IMR-90 (cell line): ENCODE measurements at regions not wholly inside any gene's neighbourhood (a gene's known extent, or its start where the extent isn't known, plus 50 kb on each side); places are given as distances from the start of the nearest gene placed in this dataset.

Source experiments
- ATAC-seq: fragments of 200-7000 bp; cut with Tn5 transposase; 2 replicates; pipeline ENCODE4 v1.9.1; 2020; ENCODE audit warnings: low read depth, mild to moderate bottlenecking, moderate library complexity
- BruUV-seq: library from RNA; stranded (reverse); fragments of 400-500 nt; replicated peaks from 2 replicates; lab custom pipeline; 2021; lab: Mats Ljungman, UMichigan
- CTCF ChIA-PET: fragments of 300-600 bp; formaldehyde crosslinking; extraction: SDS; loops from one replicate; lab custom pipeline; 2021; ENCODE audit warnings: antibody characterized with exemption; lab: Yijun Ruan, JAX
- POLR2A ChIA-PET: fragments of 300-600 bp; sonication (Branson Sonifier 250); formaldehyde crosslinking; loops from one replicate; lab custom pipeline; 2022; ENCODE audit warnings: antibody characterized with exemption; ENCODE audit not compliant: unreplicated experiment; lab: Charles Lee
- DNase-seq: peaks from one replicate; pipeline ENCODE4 v3.0.0; 2013
- H2AFZ ChIP-seq: replicated peaks from 2 replicates; pipeline ENCODE3; 2013; ENCODE audit warnings: low read length, mild to moderate bottlenecking; ENCODE audit not compliant: poor library complexity
- H2AK5ac ChIP-seq: 2 replicates; pipeline ENCODE4 v1.6.1; 2013; ENCODE audit warnings: low read depth, low read length, inconsistent platforms
- H2AK9ac ChIP-seq: replicated peaks from 2 replicates; pipeline ENCODE3; 2013; ENCODE audit warnings: mild to moderate bottlenecking, low read depth, low read length, moderate library complexity; ENCODE audit not compliant: poor library complexity
- H2BK120ac ChIP-seq: 2 replicates; pipeline ENCODE4 v1.6.1; 2013; ENCODE audit warnings: low read depth, low read length, inconsistent platforms
- H2BK15ac ChIP-seq: 3 replicates; pipeline ENCODE4 v1.6.1; 2013; ENCODE audit warnings: low read depth, low read length, inconsistent platforms
- H2BK20ac ChIP-seq: 2 replicates; pipeline ENCODE4 v1.6.1; 2013; ENCODE audit warnings: low read depth, mild to moderate bottlenecking, inconsistent platforms, low read length, moderate library complexity
- H2BK5ac ChIP-seq: 2 replicates; pipeline ENCODE4 v1.6.1; 2013; ENCODE audit warnings: mild to moderate bottlenecking, low read depth, low read length, inconsistent platforms; ENCODE audit not compliant: poor library complexity, severe bottlenecking
- H3K14ac ChIP-seq: replicated peaks from 2 replicates; pipeline ENCODE4 v1.6.1; 2013; ENCODE audit warnings: low read depth, low read length, inconsistent platforms
- H3K18ac ChIP-seq: 2 replicates; pipeline ENCODE4 v1.6.1; 2013; ENCODE audit warnings: low read depth, low read length, control low read depth
- H3K23ac ChIP-seq: 2 replicates; pipeline ENCODE4 v1.6.1; 2013; ENCODE audit warnings: low read depth, low read length, inconsistent platforms
- H3K27ac ChIP-seq: 2 replicates; pipeline ENCODE4 v1.5.1; 2013; ENCODE audit warnings: mild to moderate bottlenecking, control low read depth, low read length; ENCODE audit not compliant: insufficient read depth
- H3K27me3 ChIP-seq: 2 replicates; pipeline ENCODE4 v1.6.1; 2013; ENCODE audit warnings: low read length; ENCODE audit not compliant: control insufficient read depth, insufficient read depth
- H3K36me3 ChIP-seq: 2 replicates; pipeline ENCODE4 v1.6.1; 2013; ENCODE audit warnings: low read length, mixed read lengths; ENCODE audit not compliant: control insufficient read depth, insufficient read depth
- H3K4ac ChIP-seq: 2 replicates; pipeline ENCODE4 v1.6.1; 2013; ENCODE audit warnings: low read depth, low read length, inconsistent platforms
- H3K4me1 ChIP-seq: 2 replicates; pipeline ENCODE4 v1.6.1; 2013; ENCODE audit warnings: low read length, mixed read lengths; ENCODE audit not compliant: control insufficient read depth, insufficient read depth
- H3K4me2 ChIP-seq: 2 replicates; pipeline ENCODE4 v1.6.1; 2013; ENCODE audit warnings: low read depth, mild to moderate bottlenecking, control low read depth, low read length, moderate library complexity
- H3K4me3 ChIP-seq: 2 replicates; pipeline ENCODE4 v1.5.1; 2013; ENCODE audit warnings: low read depth, mild to moderate bottlenecking, control low read depth, low read length, moderate library complexity; ENCODE audit not compliant: insufficient read depth
- H3K56ac ChIP-seq: 2 replicates; pipeline ENCODE4 v1.6.1; 2013; ENCODE audit warnings: low read length, inconsistent platforms; ENCODE audit not compliant: insufficient read depth; ENCODE audit errors: extremely low read depth
- H3K79me1 ChIP-seq, 2 experiments: 2 replicates each; pipeline ENCODE4 v1.6.1; 2013; ENCODE audit warnings: low read length in 2 of 2, inconsistent platforms in 1 of 2, low read depth in 1 of 2
- H3K9ac ChIP-seq: 2 replicates; pipeline ENCODE4 v1.6.1; 2013; ENCODE audit warnings: low read depth, low read length, control low read depth
- H3K9me1 ChIP-seq: 2 replicates; pipeline ENCODE4 v1.6.1; 2013; ENCODE audit warnings: low read length, inconsistent platforms; ENCODE audit not compliant: insufficient read depth
- H3K9me3 ChIP-seq: 2 replicates; pipeline ENCODE4 v1.6.1; 2013; ENCODE audit warnings: low read length; ENCODE audit not compliant: control insufficient read depth, insufficient read depth
- H4K20me1 ChIP-seq: 2 replicates; pipeline ENCODE4 v1.6.1; 2013; ENCODE audit warnings: low read length, inconsistent platforms; ENCODE audit not compliant: insufficient read depth
- H4K5ac ChIP-seq: 2 replicates; pipeline ENCODE4 v1.6.1; 2013; ENCODE audit warnings: mild to moderate bottlenecking, low read depth, low read length, control low read depth
- H4K8ac ChIP-seq, 2 experiments: 2 replicates each; pipeline ENCODE4 v1.6.1; 2013; ENCODE audit warnings: low read depth in 2 of 2, low read length in 2 of 2, control low read depth in 1 of 2, inconsistent platforms in 1 of 2
- H4K91ac ChIP-seq: 2 replicates; pipeline ENCODE4 v1.6.1; 2013; ENCODE audit warnings: low read depth, low read length, inconsistent platforms; ENCODE audit not compliant: insufficient read depth
- CHD1 ChIP-seq: IDR thresholded peaks from 2 replicates; pipeline ENCODE4 v1.6.1; 2012; ENCODE audit warnings: low read depth, low read length, improper control_type of control experiment
- RAD21 ChIP-seq: IDR thresholded peaks from 2 replicates; pipeline ENCODE4 v1.6.1; 2012; ENCODE audit warnings: low read length, improper control_type of control experiment
- WGBS, 2 experiments: methylation state at CpG; one replicate each; pipeline versions ENCODE4 v1.1.5 to v1.1.7; 2013; ENCODE audit warnings: missing lambda C conversion rate in 2 of 2; ENCODE audit not compliant: insufficient read length in 1 of 2; ENCODE audit errors: extremely low coverage in 2 of 2; 5-methylcytosine and 5-hydroxymethylcytosine counted together
- dilution Hi-C: fragments of 300-500 bp; cut with HindIII; formaldehyde crosslinking; loops from one replicate; pipeline ENCODE4 v1.14.3; 2018; ENCODE audit warnings: low sequenced_read_pairs; ENCODE audit not compliant: unreplicated experiment
- in situ Hi-C: fragments of 300-500 bp; cut with MboI; formaldehyde crosslinking; loops from 3 replicates; pipeline ENCODE4 v1.14.3; 2019; ENCODE audit warnings: low sequenced_read_pairs, inconsistent platforms, mixed read lengths
- intact Hi-C: fragments of 100-400 bp; cut with micrococcal nuclease; formaldehyde crosslinking; loops from 2 replicates; pipeline ENCODE4 v1.10.0; 2022

- no peak overlapping the region for H2BK20ac ChIP-seq
- H3K4me2 ChIP-seq, result no peak overlapping the region
- H3K27me3 ChIP-seq, result no peaks in the 10 kb centered on the region
- no peak overlapping the region for H3K56ac ChIP-seq
- no peak overlapping the region for H2AK5ac ChIP-seq
- WGBS, 2 experiments, result no CpG with 5 or more reads among the region's 1 CpG
- H3K14ac ChIP-seq, result no peak overlapping the region
- no peak overlapping the region for H4K5ac ChIP-seq
- H4K8ac ChIP-seq, result no peak overlapping the region
- no peak overlapping the region for H2AFZ ChIP-seq
- no peaks in the 10 kb centered on the region for H3K9me1 ChIP-seq
- no peak overlapping the region for H4K91ac ChIP-seq
- H2BK5ac ChIP-seq, result no peak overlapping the region
- intact Hi-C loops (no loop called here), in situ Hi-C loops (no loop called here), dilution Hi-C loops (no loop called here)
- H3K27ac ChIP-seq, result no peak overlapping the region
- H3K4me1 ChIP-seq, result peaks cover 3% of the 10 kb centered on the region
- no peaks in the 10 kb centered on the region for H3K9me3 ChIP-seq
- POLR2A ChIA-PET, result no interaction called here
- BruUV-seq, result no TSS peak
- H2BK120ac ChIP-seq, result no peak overlapping the region
- ATAC-seq (no peak), DNase-seq (no peak)
- H3K36me3 ChIP-seq, result no peaks in the 10 kb centered on the region
- H3K23ac ChIP-seq, result no peak overlapping the region
- H3K9ac ChIP-seq, result no peak overlapping the region
- TF ChIP-seq CHD1, result no peak
- no peak for TF ChIP-seq RAD21
- no peak overlapping the region for H3K18ac ChIP-seq
- no peak overlapping the region for H2BK15ac ChIP-seq
- no peaks in the 10 kb centered on the region for H4K20me1 ChIP-seq
- no peak overlapping the region for H3K4ac ChIP-seq
- no peaks in the 10 kb centered on the region for H3K79me1 ChIP-seq
- no peak overlapping the region for H2AK9ac ChIP-seq
- no peak overlapping the region for H3K4me3 ChIP-seq
- CTCF ChIA-PET, result no interaction called here
These were observed 375.5 kb upstream of the TRIB2 start for GRCh38 chr2:12341215-12341614.
